Vagina (tissue), 2 donors: ENCODE measurements at regions not wholly inside any gene's neighbourhood (a gene's known extent, or its start where the extent isn't known, plus 50 kb on each side); places are given as distances from the start of the nearest gene placed in this dataset.
A peak's percentile ranks its signal among the peaks of the same experiment; 100 is the strongest.

Source experiments
- DNase-seq, 2 donors: peaks; one replicate each; pipeline ENCODE4 v3.0.0-alpha.2; 2017; ENCODE audit errors: extremely low spot score in 2 of 2
- H3K27ac ChIP-seq: fragments of 200-600 bp; sonication (generic); one replicate; pipeline ENCODE4 v1.5.1; 2019
- H3K27me3 ChIP-seq: fragments of 200-600 bp; sonication (generic); one replicate; pipeline ENCODE4 v1.5.1; 2019
- H3K36me3 ChIP-seq, 2 donors: fragments of 200-600 bp; sonication (generic); one replicate each; pipeline ENCODE4 v1.5.1; 2017 to 2019
- H3K4me1 ChIP-seq: fragments of 200-600 bp; sonication (generic); one replicate; pipeline ENCODE4 v1.5.1; 2019
- H3K4me3 ChIP-seq, 2 donors: fragments of 200-600 bp; sonication (generic); 1 replicate in 1 of 2; 2 replicates in 1 of 2; pipeline ENCODE4 v1.5.1; 2016 to 2019
- H3K9me3 ChIP-seq: fragments of 200-600 bp; sonication (generic); one replicate; pipeline ENCODE4 v1.5.1; 2019
- POLR2A ChIP-seq, 2 donors: fragments of 450-650 bp; IDR thresholded peaks; one replicate each; pipeline ENCODE4 v1.6.1; 2017; ENCODE audit warnings: antibody characterized with exemption in 2 of 2, mild to moderate bottlenecking in 2 of 2, moderate library complexity in 2 of 2
- POLR2AphosphoS5 ChIP-seq, 2 donors: sonication (generic); formaldehyde crosslinking; IDR thresholded peaks; one replicate each; pipeline ENCODE4 v1.9.0; 2017; ENCODE audit warnings: antibody characterized with exemption in 2 of 2, mild to moderate bottlenecking in 2 of 2, low read depth in 1 of 2; ENCODE audit not compliant: insufficient read depth in 1 of 2
- intact Hi-C: fragments of 100-400 bp; cut with DNase I; formaldehyde crosslinking; loops from one replicate; pipeline ENCODE4 v1.15.1; 2023
- TF ChIP-seq, protein P1 (sequence below), 3 experiments: fragments of 450-650 bp in 2 of 3; fragments of 200-600 bp in 1 of 3; sonication (generic) in 1 of 3; IDR thresholded peaks; one replicate each; pipeline ENCODE4 v1.5.1; 2017 to 2019; ENCODE audit warnings: antibody characterized with exemption in 3 of 3, mild to moderate bottlenecking in 2 of 3, moderate library complexity in 2 of 3

DNA sequence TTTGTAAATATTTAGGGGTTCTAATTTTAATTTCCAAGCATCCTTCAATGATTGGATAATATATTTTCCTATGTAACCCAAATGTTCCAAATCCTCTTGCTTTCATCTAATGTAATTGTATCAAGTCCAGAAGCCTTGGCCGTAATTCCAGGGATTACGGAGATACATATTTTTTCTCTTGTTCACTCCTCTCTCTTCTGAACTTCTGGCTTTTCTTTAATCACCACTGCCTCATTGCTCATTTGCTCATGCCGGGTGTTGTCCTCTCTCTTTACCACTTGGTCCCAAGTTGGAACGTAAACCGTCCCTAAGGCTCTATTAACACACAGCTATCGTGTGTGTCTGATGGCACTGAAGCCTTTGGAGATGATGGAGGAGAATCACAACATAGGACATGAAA lies 188.7 kb upstream of the COL3A1 start:
- no peak for DNase-seq
- Histone ChIP-seq H3K27ac (peak overlapping the region; percentile 79), H3K36me3 (no peaks in the 10 kb centered on the region), H3K9me3 (no peaks in the 10 kb centered on the region), H3K4me1 (peaks cover 17% of the 10 kb centered on the region), H3K4me3 (no peak overlapping the region), H3K27me3 (no peaks in the 10 kb centered on the region)
- intact Hi-C loops: loop anchor here (5.0 kb wide), 1 partner anchor 192 kb away; no protein-coding TSS in a partner anchor
- no peak for TF ChIP-seq POLR2A (IDR thresholded peaks at IDR 0.05)
- no peak for TF ChIP-seq POLR2AphosphoS5 (IDR thresholded peaks at IDR 0.05; ENCODE audit: insufficient read depth in 1 of 2, low read depth in 1 of 2)
- TF ChIP-seq, protein P1, sequence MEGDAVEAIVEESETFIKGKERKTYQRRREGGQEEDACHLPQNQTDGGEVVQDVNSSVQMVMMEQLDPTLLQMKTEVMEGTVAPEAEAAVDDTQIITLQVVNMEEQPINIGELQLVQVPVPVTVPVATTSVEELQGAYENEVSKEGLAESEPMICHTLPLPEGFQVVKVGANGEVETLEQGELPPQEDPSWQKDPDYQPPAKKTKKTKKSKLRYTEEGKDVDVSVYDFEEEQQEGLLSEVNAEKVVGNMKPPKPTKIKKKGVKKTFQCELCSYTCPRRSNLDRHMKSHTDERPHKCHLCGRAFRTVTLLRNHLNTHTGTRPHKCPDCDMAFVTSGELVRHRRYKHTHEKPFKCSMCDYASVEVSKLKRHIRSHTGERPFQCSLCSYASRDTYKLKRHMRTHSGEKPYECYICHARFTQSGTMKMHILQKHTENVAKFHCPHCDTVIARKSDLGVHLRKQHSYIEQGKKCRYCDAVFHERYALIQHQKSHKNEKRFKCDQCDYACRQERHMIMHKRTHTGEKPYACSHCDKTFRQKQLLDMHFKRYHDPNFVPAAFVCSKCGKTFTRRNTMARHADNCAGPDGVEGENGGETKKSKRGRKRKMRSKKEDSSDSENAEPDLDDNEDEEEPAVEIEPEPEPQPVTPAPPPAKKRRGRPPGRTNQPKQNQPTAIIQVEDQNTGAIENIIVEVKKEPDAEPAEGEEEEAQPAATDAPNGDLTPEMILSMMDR (IDR thresholded peaks at IDR 0.05): no peak

DNA sequence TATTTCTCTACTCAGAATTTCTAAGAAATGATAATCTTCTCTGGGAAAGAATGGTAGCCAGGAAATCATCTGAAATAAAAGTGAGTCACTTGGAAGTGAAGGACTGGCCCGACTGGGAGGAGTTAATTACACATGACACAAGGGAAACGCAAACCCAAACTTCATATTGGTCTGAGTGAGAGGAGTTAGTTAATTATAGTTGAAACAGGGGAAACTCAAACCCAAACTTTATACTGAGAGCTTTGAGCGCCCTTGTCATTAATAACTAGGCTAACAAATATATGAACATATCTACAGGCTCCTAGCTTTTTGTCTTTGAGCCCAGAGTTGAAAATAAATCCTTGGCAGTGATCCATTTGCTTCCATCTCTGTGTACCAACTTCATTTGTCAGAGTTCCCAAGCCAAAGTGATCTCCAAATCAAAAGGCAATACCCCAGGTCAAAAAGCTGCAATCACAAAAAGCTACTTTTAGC lies 187.8 kb upstream of the COL3A1 start:
- intact Hi-C loops: loop anchor here (5.0 kb wide), 1 partner anchor 191 kb away; no protein-coding TSS in a partner anchor
- DNase-seq: no peak
- H3K27ac ChIP-seq: peak overlapping the region; percentile 79
- no peaks in the 10 kb centered on the region for H3K36me3 ChIP-seq
- H3K4me1 ChIP-seq: peaks cover 17% of the 10 kb centered on the region
- no peak overlapping the region for H3K4me3 ChIP-seq
- TF ChIP-seq POLR2AphosphoS5 (IDR thresholded peaks at IDR 0.05; ENCODE audit: insufficient read depth in 1 of 2, low read depth in 1 of 2) (no peak), POLR2A (IDR thresholded peaks at IDR 0.05) (no peak)
- TF ChIP-seq, protein P1 (IDR thresholded peaks at IDR 0.05): no peak
- no peaks in the 10 kb centered on the region for H3K27me3 ChIP-seq
- H3K9me3 ChIP-seq: no peaks in the 10 kb centered on the region

DNA sequence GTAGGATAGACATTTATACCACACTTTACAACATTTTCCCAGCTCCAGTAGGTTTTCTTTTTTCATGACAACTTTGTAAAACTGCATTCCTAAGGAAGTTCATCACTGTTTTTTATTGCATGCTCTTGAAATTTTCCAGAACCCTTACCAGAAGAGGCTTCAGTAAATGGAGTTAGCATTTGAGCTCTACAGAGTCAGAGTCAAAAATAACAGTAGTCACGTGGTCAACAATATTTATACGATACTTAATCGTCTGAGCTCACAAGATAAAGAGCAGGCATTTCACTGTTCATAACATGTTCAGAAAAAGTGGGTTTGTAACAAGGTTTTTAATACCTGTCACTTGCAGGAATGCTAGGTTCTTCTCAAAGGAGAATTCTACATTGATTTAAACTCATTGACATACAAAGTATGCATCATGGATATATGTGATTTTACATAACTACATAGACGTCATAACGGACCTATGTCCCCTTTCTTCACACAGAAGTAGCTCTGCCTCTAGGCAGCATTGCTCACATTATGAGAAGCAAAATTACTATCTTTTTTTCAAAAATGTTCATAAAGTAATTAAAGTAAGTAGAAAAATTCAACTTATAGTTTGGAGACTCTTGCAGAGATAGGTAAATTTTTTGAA lies 187.0 kb upstream of the COL3A1 start:
- H3K27me3 ChIP-seq: no peaks in the 10 kb centered on the region
- peak; percentile 34 to 78 for TF ChIP-seq POLR2AphosphoS5 (IDR thresholded peaks at IDR 0.05; ENCODE audit: insufficient read depth in 1 of 2, low read depth in 1 of 2)
- TF ChIP-seq, protein P1 (IDR thresholded peaks at IDR 0.05): no peak
- DNase-seq: no peak
- no peaks in the 10 kb centered on the region for H3K9me3 ChIP-seq
- H3K4me3 ChIP-seq: peak overlapping the region in 1 of 2 donors; percentile 3
- intact Hi-C loops: loop anchor here (5.0 kb wide), 1 partner anchor 190 kb away; no protein-coding TSS in a partner anchor
- H3K4me1 ChIP-seq: peaks cover 17% of the 10 kb centered on the region
- no peaks in the 10 kb centered on the region for H3K36me3 ChIP-seq
- peak overlapping the region; percentile 79 for H3K27ac ChIP-seq

DNA sequence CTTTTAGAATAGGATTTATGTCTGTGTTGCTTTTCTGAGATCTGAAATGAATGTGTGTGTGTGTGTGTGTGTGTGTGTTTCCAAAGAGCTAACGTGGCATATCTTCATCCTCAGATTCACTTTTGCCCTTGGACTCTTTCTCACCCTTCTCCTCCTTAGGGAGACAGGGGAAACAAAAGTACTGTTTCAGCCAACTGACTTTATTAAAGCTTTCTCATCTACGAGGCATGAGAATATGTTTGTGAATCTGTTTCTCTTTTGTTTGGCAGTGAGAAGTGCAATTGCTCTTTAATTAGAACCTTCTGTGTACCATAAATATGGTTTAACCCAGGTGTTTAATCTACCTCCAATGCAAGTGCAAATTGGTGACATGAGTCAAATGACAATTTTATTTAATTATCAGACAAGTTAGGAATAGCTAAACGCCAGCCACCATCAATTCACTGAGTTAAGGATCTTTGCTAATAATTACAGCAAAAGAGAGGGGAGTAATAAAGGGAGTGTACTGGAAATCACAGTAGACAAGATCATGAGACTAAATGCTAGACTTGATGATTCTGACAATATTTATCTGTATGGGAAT lies 186.4 kb upstream of the COL3A1 start:
- peak overlapping the region; percentile 79 for H3K27ac ChIP-seq
- H3K4me1 ChIP-seq: peaks cover 17% of the 10 kb centered on the region
- H3K9me3 ChIP-seq: no peaks in the 10 kb centered on the region
- DNase-seq: no peak
- intact Hi-C loops: loop anchor here (5.0 kb wide), 1 partner anchor 190 kb away; no protein-coding TSS in a partner anchor
- no peaks in the 10 kb centered on the region for H3K27me3 ChIP-seq
- H3K4me3 ChIP-seq: peak overlapping the region in 1 of 2 donors; percentile 3
- H3K36me3 ChIP-seq: no peaks in the 10 kb centered on the region
- no peak for TF ChIP-seq POLR2A (IDR thresholded peaks at IDR 0.05)
- TF ChIP-seq POLR2AphosphoS5 (IDR thresholded peaks at IDR 0.05; ENCODE audit: insufficient read depth in 1 of 2, low read depth in 1 of 2): no peak
- TF ChIP-seq, protein P1 (IDR thresholded peaks at IDR 0.05): no peak

DNA sequence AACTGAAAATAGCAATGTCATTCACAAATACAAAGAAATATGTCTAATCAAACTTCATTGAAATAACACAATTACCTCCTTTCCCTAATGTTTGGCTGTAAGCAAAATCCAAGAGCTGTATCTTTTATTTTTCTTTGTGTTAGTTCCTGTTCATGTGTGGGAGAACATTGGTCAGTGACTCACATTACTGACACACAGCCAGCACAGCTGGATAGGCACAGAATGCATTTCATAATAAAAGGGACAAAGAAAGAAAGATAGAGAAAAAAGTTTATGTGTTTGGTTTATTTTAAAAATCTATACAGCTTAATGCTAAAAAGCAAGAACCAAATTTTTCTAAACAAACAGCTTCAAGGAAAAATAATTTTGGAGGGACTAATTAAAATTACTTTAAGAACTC lies 185.6 kb upstream of the COL3A1 start:
- H3K27me3 ChIP-seq: no peaks in the 10 kb centered on the region
- peak in 1 of 2 donors; percentile 91 for TF ChIP-seq POLR2AphosphoS5 (IDR thresholded peaks at IDR 0.05; ENCODE audit: insufficient read depth in 1 of 2, low read depth in 1 of 2)
- TF ChIP-seq, protein P1 (IDR thresholded peaks at IDR 0.05): no peak
- TF ChIP-seq POLR2A (IDR thresholded peaks at IDR 0.05): no peak
- peaks cover 17% of the 10 kb centered on the region for H3K4me1 ChIP-seq
- peak overlapping the region; percentile 79 for H3K27ac ChIP-seq
- no peaks in the 10 kb centered on the region for H3K36me3 ChIP-seq
- intact Hi-C loops: loop anchor here (5.0 kb wide), 1 partner anchor 189 kb away; no protein-coding TSS in a partner anchor
- no peak overlapping the region for H3K4me3 ChIP-seq
- H3K9me3 ChIP-seq: no peaks in the 10 kb centered on the region
- DNase-seq: no peak
